DND-41 (cell line): ENCODE measurements at regions not wholly inside any gene's neighbourhood (a gene's known extent, or its start where the extent isn't known, plus 50 kb on each side); places are given as distances from the start of the nearest gene placed in this dataset.
A peak's percentile ranks its signal among the peaks of the same experiment; 100 is the strongest.

ENCODE experiments used
- EZH2 ChIP-seq: IDR thresholded peaks from 3 replicates; pipeline ENCODE4 v1.6.1; 2012; ENCODE audit warnings: borderline replicate concordance, low read depth, mild to moderate bottlenecking, moderate library complexity, low read length, inconsistent platforms; ENCODE audit not compliant: severe bottlenecking
- TF ChIP-seq, protein P1 (sequence below): IDR thresholded peaks from 2 replicates; pipeline ENCODE4 v1.5.1; 2012; ENCODE audit warnings: borderline replicate concordance, low read length, moderate library complexity, mild to moderate bottlenecking; ENCODE audit not compliant: poor library complexity, severe bottlenecking; ENCODE audit errors: extremely low read depth

GRCh38 chr13:64529874-64530485 is 2700.2 kb downstream of the PCDH9 start:
- TF ChIP-seq, protein P1, sequence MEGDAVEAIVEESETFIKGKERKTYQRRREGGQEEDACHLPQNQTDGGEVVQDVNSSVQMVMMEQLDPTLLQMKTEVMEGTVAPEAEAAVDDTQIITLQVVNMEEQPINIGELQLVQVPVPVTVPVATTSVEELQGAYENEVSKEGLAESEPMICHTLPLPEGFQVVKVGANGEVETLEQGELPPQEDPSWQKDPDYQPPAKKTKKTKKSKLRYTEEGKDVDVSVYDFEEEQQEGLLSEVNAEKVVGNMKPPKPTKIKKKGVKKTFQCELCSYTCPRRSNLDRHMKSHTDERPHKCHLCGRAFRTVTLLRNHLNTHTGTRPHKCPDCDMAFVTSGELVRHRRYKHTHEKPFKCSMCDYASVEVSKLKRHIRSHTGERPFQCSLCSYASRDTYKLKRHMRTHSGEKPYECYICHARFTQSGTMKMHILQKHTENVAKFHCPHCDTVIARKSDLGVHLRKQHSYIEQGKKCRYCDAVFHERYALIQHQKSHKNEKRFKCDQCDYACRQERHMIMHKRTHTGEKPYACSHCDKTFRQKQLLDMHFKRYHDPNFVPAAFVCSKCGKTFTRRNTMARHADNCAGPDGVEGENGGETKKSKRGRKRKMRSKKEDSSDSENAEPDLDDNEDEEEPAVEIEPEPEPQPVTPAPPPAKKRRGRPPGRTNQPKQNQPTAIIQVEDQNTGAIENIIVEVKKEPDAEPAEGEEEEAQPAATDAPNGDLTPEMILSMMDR = peak; percentile 56
- no peak for TF ChIP-seq EZH2
